22Rv1 (cell line): ENCODE measurements at regions not wholly inside any gene's neighbourhood (a gene's known extent, or its start where the extent isn't known, plus 50 kb on each side); places are given as distances from the start of the nearest gene placed in this dataset.

Experiments used
- ZFX ChIP-seq: fragments of 450-650 bp; IDR thresholded peaks from 2 replicates; pipeline ENCODE4 v1.6.1; 2017; ENCODE audit warnings: antibody characterized with exemption, borderline replicate concordance
- TF ChIP-seq, protein P1 (sequence below): fragments of 450-650 bp; IDR thresholded peaks from 2 replicates; pipeline ENCODE4 v1.5.1; 2017; ENCODE audit warnings: mild to moderate bottlenecking

DNA sequence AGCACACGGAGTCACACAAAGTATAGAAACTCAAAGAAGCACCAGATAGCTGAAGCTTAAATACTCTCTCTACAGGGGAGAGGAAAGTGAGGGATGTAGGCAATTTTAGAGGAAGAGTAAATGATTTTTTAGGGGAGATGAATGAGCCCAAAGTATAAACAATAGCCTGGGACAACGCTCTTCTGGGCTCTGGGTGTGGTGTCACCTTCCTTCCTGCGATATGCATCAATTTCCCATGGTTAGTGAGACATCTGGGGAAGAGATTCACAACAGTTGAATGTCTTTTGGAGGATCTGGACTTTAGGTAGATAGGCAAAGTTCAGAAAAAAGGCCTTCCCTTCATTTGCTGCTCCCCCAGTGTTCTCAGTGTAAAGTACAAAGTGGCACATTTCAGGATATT, 125.2 kb downstream of the EFHB start:
- TF ChIP-seq, protein P1, sequence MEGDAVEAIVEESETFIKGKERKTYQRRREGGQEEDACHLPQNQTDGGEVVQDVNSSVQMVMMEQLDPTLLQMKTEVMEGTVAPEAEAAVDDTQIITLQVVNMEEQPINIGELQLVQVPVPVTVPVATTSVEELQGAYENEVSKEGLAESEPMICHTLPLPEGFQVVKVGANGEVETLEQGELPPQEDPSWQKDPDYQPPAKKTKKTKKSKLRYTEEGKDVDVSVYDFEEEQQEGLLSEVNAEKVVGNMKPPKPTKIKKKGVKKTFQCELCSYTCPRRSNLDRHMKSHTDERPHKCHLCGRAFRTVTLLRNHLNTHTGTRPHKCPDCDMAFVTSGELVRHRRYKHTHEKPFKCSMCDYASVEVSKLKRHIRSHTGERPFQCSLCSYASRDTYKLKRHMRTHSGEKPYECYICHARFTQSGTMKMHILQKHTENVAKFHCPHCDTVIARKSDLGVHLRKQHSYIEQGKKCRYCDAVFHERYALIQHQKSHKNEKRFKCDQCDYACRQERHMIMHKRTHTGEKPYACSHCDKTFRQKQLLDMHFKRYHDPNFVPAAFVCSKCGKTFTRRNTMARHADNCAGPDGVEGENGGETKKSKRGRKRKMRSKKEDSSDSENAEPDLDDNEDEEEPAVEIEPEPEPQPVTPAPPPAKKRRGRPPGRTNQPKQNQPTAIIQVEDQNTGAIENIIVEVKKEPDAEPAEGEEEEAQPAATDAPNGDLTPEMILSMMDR: no peak
- no peak for TF ChIP-seq ZFX
